ENCODE measurements at regions not wholly inside any gene's neighbourhood (a gene's known extent, or its start where the extent isn't known, plus 50 kb on each side); places are given as distances from the start of the nearest gene placed in this dataset.

DNA sequence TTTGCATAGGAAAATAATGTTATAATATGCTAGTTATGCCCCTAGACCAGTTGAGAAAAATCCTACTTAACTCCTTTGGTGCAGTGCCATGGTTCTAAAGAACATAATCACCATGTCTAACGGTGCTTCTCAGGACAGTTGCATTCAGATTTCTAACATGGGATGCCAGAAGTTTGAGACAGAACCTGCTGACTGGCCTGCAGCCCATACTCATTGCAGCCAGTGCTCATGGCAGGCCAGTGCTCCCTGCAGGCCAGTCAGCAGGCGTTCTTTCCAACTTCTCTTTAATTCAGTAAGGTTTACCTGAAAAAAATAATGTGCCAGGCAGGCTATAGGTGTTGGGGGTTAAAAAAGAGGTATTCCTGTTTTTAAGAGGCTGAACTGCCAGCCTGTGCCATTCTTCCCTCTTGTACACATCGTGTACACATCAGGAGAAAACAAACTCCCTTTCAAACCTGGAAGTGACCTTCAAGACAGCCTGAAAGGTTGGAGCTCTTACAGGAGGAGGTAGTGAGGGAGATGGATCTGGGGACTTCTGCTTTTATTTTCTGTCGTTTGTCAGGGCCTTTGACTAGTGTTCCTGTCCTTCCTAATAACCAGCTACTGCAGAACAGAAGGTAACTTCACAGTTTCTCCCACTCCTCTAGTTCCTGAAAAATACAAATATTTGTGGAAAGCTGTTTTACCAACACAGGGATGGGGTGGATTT, 146.0 kb upstream of the MAGI3 start:
- Histone ChIP-seq H3K4me3 (no peak overlapping the region), H3K9ac (no peak overlapping the region), H3K27ac (no peak overlapping the region), H4K20me1 (no peaks in the 10 kb centered on the region), H3K9me3 (no peaks in the 10 kb centered on the region), H3K4me2 (no peak overlapping the region), H3K4me1 (no peaks in the 10 kb centered on the region), H3K36me3 (no peaks in the 10 kb centered on the region), H3K27me3 (no peaks in the 10 kb centered on the region)
- TF ChIP-seq Cebpa-rat (IDR thresholded peaks at IDR 0.05), result no peak

DNA sequence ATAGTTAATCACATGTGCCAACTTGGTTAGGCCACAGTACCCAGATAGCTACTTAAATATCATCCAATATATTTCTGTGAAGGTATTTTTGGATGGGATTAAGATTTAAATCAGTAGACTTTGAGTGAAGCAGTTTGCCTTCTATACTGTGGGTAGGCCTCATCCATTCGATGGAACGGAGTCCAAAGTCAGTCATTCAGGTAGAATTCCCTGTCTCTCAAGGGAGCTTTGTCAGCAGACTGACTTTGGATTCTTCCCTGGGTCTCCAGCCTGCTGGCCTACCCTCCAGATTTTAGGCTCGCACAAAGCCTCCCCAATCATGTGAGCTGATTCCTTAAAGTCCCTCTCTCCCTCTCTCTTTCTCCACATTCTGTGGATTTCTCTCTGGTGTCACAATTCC, 145.1 kb upstream of the MAGI3 start:
- Histone ChIP-seq H3K9ac (no peak overlapping the region), H3K4me1 (no peaks in the 10 kb centered on the region)

DNA sequence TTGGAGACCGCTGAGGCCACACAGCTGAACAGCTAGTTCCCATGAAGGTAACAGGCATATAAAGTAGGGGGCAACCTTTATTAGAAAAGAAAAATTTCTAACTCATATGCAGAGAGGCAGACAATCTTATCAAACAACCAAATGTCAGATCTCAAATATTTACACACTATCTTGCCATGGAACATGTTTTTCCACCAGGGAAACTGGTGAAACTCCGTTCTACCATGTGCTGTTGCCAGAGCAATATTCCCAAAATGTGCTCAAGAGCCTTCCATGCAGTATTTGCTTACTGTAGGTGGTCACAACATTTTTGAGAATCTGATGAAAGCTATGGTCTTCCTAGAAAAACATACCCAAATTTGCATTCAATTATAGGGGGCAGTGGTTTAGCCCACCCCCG, 143.4 kb upstream of the MAGI3 start:
- H3K4me2 ChIP-seq, result no peak overlapping the region
- no peaks in the 10 kb centered on the region for H3K36me3 ChIP-seq
- H3K9ac ChIP-seq, result no peak overlapping the region
- no peak overlapping the region for H3K4me3 ChIP-seq
- no peak overlapping the region for H3K27ac ChIP-seq
- no peaks in the 10 kb centered on the region for H4K20me1 ChIP-seq
- no peaks in the 10 kb centered on the region for H3K27me3 ChIP-seq
- H3K9me3 ChIP-seq, result no peaks in the 10 kb centered on the region
- no peaks in the 10 kb centered on the region for H3K4me1 ChIP-seq
- TF ChIP-seq Cebpa-rat (IDR thresholded peaks at IDR 0.05), result no peak

More for the DNA sequence above, 145.1 kb upstream of the MAGI3 start:
- no peaks in the 10 kb centered on the region for H3K36me3 ChIP-seq
- no peaks in the 10 kb centered on the region for H4K20me1 ChIP-seq
- no peak overlapping the region for H3K27ac ChIP-seq
- TF ChIP-seq Cebpa-rat (IDR thresholded peaks at IDR 0.05), result no peak
- no peaks in the 10 kb centered on the region for H3K27me3 ChIP-seq
- no peaks in the 10 kb centered on the region for H3K9me3 ChIP-seq
- H3K4me3 ChIP-seq, result no peak overlapping the region
- no peak overlapping the region for H3K4me2 ChIP-seq

DNA sequence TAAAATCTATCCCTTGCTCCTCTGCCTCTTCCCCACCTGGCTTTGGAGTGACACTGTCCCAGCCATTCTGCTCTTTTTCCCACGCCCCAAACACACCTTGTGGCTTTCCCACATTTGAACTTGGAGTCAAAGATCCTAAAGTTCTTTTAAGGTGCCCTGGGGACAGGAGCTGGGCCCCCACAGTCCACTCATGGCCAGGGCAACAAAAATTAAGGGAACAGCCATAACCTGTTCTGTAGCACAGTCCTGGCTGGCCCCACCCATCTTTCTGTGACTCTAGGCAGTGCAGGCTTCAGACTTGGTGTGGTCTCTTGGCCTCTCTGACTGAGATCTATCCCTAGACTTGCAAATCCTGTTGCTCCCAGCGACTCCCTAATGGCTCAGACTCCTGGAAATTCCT, 143.0 kb upstream of the MAGI3 start:
- Histone ChIP-seq H3K9me3 (no peaks in the 10 kb centered on the region), H3K9ac (no peak overlapping the region), H3K36me3 (no peaks in the 10 kb centered on the region), H4K20me1 (no peaks in the 10 kb centered on the region), H3K27ac (no peak overlapping the region), H3K4me2 (no peak overlapping the region), H3K4me1 (no peaks in the 10 kb centered on the region), H3K4me3 (no peak overlapping the region), H3K27me3 (no peaks in the 10 kb centered on the region)
- TF ChIP-seq Cebpa-rat (IDR thresholded peaks at IDR 0.05), result no peak

DNA sequence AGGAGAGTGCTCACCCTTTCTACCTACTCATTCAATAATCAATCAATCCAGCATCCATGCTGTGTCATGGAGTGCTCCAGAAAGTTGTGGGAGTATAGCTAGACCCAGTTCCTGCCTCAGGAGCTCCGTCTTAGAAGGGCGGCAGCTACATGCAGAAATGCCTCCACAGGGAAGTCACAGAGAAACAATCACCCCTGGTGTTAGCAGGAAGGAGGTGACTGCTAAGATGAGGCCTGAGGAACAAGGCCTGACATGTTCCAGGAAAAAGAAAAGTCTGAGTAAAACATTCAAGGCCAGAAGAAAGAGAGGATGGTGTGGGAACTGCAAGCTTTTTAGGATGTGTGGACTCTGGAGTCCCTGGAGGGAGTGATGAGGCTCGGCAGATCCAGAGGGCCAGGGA, 142.5 kb upstream of the MAGI3 start:
- Histone ChIP-seq H3K4me1 (no peaks in the 10 kb centered on the region), H3K9ac (no peak overlapping the region), H3K4me3 (no peak overlapping the region), H4K20me1 (no peaks in the 10 kb centered on the region), H3K27ac (no peak overlapping the region), H3K27me3 (no peaks in the 10 kb centered on the region), H3K9me3 (no peaks in the 10 kb centered on the region), H3K36me3 (no peaks in the 10 kb centered on the region), H3K4me2 (no peak overlapping the region)
- no peak for TF ChIP-seq Cebpa-rat (IDR thresholded peaks at IDR 0.05)

DNA sequence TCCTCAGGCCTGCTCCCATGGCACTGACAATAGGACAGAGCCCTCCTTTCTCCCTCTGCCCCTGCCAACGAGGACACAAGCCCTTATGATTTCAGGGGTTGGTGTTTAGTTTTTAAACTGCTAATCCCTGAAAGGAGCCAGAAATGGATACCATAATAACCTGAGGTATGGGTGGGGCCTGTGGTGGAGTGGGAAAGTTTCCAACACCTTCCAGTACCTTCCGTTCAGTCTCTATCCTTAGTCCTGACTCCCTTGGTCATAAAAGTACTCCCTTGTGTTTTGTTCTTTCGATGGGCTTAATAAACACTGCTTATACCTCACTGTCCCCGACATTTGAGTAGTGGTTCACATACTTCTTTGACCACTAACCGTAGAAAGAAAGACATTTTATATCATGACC, 141.8 kb upstream of the MAGI3 start:
- H3K36me3 ChIP-seq, result no peaks in the 10 kb centered on the region

DNA sequence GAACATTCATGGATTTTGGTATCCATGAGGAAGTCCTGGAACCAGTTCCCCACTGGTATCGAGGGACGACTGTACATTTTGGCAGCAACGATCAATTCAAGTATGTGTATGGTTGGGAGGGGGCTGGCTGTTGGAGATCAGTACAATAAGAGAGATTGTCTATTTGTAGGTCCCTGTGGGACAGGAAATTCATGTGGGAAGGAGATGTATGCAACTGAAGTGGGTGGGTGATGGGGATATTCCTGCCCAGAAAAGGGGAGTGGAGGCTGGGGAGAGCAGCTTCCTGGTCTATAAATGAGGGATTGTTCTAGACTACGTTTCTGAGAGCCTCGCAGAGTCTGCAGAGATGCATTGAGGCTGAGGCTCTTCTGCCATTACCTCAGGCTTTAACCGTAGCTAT, 140.2 kb upstream of the MAGI3 start:
- Histone ChIP-seq H3K9me3 (no peaks in the 10 kb centered on the region), H3K27ac (no peak overlapping the region), H3K4me2 (no peak overlapping the region), H3K4me1 (no peaks in the 10 kb centered on the region), H3K4me3 (no peak overlapping the region), H3K9ac (no peak overlapping the region), H4K20me1 (no peaks in the 10 kb centered on the region), H3K36me3 (no peaks in the 10 kb centered on the region), H3K27me3 (no peaks in the 10 kb centered on the region)
- TF ChIP-seq Cebpa-rat (IDR thresholded peaks at IDR 0.05), result no peak

More for the DNA sequence above, 141.8 kb upstream of the MAGI3 start:
- H3K27ac ChIP-seq, result no peak overlapping the region
- no peaks in the 10 kb centered on the region for H3K27me3 ChIP-seq
- TF ChIP-seq Cebpa-rat (IDR thresholded peaks at IDR 0.05), result no peak
- H3K4me2 ChIP-seq, result no peak overlapping the region
- no peak overlapping the region for H3K9ac ChIP-seq
- no peaks in the 10 kb centered on the region for H4K20me1 ChIP-seq
- H3K4me1 ChIP-seq, result no peaks in the 10 kb centered on the region
- no peaks in the 10 kb centered on the region for H3K9me3 ChIP-seq
- H3K4me3 ChIP-seq, result no peak overlapping the region

DNA sequence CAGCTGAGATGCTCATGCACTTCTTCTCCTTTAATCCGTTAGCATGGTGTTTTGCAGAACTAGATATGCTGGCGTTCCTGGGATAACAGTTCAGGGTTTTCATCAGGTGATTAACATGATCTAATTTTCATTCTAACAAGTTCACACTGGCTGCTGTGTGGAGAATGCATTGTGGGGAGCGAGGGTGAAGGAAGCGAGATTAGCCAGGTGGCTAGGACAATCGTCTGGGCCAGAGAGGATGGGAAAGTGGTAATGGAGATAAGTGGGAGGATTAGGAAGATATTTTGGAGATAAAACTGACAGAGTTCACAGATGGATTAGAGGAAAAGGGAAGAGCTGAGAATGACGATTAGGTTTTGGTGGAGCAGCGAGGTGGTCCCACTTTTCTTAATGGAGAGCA, 138.1 kb upstream of the MAGI3 start:
- Histone ChIP-seq H3K4me2 (no peak overlapping the region), H3K4me3 (no peak overlapping the region), H3K9ac (no peak overlapping the region), H3K27ac (no peak overlapping the region), H3K27me3 (no peaks in the 10 kb centered on the region), H4K20me1 (no peaks in the 10 kb centered on the region), H3K9me3 (no peaks in the 10 kb centered on the region), H3K36me3 (no peaks in the 10 kb centered on the region), H3K4me1 (no peaks in the 10 kb centered on the region)
- TF ChIP-seq Cebpa-rat (IDR thresholded peaks at IDR 0.05), result no peak

DNA sequence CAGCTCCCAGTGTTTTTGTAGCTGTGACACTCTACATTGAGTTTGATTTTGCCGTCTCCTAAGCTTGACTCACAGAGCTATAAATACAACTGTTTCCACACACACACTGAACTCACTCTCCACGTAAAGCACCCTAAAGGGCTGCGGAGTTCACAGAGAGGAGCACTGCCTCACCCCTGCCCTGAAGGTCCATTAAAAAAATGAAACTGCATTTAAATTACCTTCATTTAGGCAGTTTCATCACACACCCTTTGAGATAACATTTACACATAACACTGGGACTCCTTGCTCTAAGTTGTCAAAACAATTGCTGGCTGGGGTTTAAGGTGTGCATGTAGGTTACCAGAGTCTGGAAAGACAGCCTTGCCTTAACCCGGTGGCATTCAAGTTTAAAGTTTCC, 137.1 kb upstream of the MAGI3 start:
- no peak for TF ChIP-seq Cebpa-rat (IDR thresholded peaks at IDR 0.05)
- H4K20me1 ChIP-seq, result no peaks in the 10 kb centered on the region
- no peak overlapping the region for H3K27ac ChIP-seq
- H3K4me1 ChIP-seq, result no peaks in the 10 kb centered on the region
- H3K4me2 ChIP-seq, result no peak overlapping the region
- H3K9me3 ChIP-seq, result no peaks in the 10 kb centered on the region
- no peaks in the 10 kb centered on the region for H3K27me3 ChIP-seq
- H3K9ac ChIP-seq, result no peak overlapping the region
- H3K36me3 ChIP-seq, result no peaks in the 10 kb centered on the region
- H3K4me3 ChIP-seq, result no peak overlapping the region

DNA sequence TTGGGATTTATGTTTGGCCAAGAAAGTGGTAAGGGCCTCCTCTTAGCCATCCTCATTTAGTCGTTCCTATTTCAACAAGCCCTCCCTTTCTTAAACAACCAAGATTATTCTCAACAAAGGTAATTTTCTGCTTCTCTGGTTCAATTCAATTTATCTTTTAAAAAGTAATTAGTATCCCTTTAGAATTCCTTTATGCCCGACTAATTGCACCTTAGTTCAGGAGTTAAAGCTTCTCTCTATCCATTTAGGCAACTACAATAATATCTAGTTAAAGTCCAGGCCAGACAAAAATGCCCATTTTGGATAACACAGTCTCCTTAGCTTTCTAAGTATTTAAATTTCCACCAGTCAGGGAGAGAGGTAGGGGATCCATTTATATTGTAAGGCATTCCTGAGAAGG, 136.7 kb upstream of the MAGI3 start:
- H3K27me3 ChIP-seq, result no peaks in the 10 kb centered on the region
- H4K20me1 ChIP-seq, result no peaks in the 10 kb centered on the region
- H3K4me2 ChIP-seq, result no peak overlapping the region
- TF ChIP-seq Cebpa-rat (IDR thresholded peaks at IDR 0.05), result no peak
- no peak overlapping the region for H3K27ac ChIP-seq
- H3K9me3 ChIP-seq, result no peaks in the 10 kb centered on the region
- H3K36me3 ChIP-seq, result no peaks in the 10 kb centered on the region
- no peaks in the 10 kb centered on the region for H3K4me1 ChIP-seq
- no peak overlapping the region for H3K4me3 ChIP-seq
- H3K9ac ChIP-seq, result no peak overlapping the region

Measured in BLaER1 (cell line).